VCaP (cell line): ENCODE measurements at regions not wholly inside any gene's neighbourhood (a gene's known extent, or its start where the extent isn't known, plus 50 kb on each side); places are given as distances from the start of the nearest gene placed in this dataset.

Experiments
- H3K27ac ChIP-seq: fragments of 450-650 bp; 2 replicates; pipeline ENCODE4 v1.5.1; 2017
- TF ChIP-seq, protein P1 (sequence below): fragments of 450-650 bp; conservative IDR thresholded peaks from 2 replicates; pipeline ENCODE4 v1.5.1; 2017; ENCODE audit warnings: mild to moderate bottlenecking, moderate library complexity

DNA sequence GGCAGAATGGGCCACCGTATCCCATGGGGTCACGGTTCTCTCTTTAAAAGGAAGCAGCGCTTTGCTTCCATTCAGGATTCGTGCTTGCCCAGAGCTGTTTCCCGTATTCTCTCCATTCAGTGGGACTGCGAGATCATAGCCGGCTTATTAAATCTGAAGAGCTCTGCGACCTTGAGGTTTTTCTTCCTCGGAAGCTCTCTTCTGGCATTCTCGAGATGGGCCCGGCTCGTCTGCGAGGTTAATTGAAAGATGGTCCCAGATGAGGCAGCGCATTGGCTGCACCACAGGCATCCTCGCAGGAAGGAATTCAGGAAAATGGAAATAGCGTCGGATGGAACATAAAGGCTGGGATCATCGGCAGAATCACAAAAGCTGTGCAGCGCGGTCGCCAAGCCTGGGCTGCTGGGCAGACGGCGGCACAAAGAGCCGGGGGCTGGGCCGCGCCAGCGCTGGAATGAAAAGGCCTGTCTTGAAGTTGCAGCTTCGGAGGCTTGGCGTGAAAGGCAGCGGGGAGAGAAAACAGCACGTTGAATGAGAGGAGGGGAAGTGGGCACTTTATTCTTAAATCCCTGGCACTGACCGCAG lies 236.2 kb downstream of the IRX2 start:
- TF ChIP-seq, protein P1, sequence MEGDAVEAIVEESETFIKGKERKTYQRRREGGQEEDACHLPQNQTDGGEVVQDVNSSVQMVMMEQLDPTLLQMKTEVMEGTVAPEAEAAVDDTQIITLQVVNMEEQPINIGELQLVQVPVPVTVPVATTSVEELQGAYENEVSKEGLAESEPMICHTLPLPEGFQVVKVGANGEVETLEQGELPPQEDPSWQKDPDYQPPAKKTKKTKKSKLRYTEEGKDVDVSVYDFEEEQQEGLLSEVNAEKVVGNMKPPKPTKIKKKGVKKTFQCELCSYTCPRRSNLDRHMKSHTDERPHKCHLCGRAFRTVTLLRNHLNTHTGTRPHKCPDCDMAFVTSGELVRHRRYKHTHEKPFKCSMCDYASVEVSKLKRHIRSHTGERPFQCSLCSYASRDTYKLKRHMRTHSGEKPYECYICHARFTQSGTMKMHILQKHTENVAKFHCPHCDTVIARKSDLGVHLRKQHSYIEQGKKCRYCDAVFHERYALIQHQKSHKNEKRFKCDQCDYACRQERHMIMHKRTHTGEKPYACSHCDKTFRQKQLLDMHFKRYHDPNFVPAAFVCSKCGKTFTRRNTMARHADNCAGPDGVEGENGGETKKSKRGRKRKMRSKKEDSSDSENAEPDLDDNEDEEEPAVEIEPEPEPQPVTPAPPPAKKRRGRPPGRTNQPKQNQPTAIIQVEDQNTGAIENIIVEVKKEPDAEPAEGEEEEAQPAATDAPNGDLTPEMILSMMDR = no peak
- no peak overlapping the region for H3K27ac ChIP-seq

DNA sequence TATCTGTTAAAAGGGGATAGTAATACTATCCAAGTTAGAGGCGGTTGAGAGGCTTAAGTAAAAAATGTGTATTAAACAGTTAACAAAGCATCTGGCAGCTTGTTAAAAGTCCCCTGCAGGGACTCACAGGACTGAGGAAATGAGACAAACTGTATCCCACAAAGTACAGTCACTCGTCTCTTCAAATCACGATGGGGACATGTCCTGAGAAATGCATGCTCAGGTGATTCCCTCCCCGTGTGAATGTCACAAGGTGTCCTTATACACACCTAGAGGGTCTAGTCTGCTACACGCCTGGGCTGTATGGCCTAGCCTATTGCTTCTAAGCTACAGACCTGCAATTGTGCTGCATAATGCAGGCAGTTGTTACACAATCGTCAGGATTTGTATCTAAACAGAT lies 237.0 kb downstream of the IRX2 start:
- H3K27ac ChIP-seq = no peak overlapping the region
- TF ChIP-seq, protein P1 = no peak

DNA sequence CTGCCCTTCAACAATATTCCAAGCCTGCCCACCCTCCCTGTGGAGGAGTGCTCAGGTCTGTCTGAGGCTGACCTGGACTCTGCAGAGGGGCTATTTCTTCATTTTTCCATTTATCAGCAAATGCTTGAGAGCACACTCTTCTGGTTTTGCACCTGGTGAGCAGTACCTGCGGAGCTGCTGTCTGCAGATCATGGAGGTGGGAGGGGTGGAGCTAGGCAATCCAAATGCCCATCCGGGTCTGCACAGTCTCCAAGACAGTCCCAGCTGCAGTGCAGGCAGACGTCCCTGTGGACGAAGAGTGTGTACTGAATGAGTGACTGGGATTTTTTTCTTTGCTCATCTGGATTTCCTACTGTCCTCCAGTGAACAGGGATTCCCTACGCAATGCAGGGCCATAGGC lies 239.8 kb downstream of the IRX2 start:
- TF ChIP-seq, protein P1 = no peak
- no peak overlapping the region for H3K27ac ChIP-seq

DNA sequence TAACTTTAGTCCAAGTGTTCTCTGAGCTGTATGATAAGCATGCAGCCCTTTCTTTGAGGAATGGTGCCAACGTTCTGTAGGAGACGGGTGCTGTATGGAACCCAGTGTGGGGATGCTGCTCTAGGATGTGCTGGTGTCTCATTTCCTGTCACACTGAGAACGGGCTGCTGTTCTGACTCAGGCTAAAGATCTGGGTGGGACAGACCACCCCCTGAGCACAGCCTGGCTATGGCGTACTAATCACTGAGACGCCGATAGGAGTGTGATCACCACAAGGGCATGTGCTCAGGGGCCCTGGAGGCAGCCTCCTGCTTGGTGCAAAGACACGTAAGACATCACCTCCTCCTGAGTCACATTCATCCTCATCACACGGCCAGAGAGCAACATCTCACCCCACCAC lies 240.4 kb downstream of the IRX2 start:
- TF ChIP-seq, protein P1 = no peak
- no peak overlapping the region for H3K27ac ChIP-seq

DNA sequence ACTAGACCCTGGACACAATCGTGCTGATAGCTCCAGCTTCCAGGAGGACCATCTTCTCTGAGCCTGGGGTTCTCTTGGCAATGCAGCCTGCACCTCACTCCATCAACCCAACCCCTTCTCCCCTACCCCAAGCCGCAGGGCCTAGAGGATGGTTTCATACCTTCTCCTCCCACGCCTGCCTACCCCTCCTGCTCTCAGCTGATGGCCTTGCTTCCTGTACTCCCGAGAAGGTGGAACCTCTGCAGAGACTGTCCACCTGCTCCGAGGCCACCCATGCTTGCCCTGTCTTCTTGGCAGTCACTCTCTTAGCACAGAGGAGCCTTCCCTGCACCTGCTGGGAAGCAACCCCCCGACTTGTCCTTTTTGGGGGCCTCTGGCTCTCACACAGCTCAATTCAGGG lies 241.9 kb downstream of the IRX2 start:
- TF ChIP-seq, protein P1 = no peak
- H3K27ac ChIP-seq = no peak overlapping the region

DNA sequence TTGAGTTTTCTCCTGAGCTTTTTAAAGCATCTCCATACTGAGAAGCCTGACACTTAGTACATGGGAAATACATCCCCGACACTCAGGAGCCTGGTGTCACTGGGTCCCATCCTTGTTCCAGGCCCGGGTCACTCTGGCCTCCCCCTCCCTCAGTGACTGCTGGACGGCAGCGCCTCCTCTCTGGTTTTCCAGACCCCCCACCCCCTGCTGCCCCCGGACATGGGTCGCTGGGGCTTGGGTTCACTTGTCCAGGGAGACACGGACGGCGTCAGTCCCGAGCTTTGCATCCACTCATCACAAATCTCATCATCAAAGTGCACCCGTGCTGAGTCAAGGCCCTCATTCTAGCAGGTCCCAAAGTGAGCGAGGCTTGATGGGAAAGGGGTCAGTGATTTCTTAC lies 243.0 kb downstream of the IRX2 start:
- TF ChIP-seq, protein P1 = no peak
- H3K27ac ChIP-seq = no peak overlapping the region

DNA sequence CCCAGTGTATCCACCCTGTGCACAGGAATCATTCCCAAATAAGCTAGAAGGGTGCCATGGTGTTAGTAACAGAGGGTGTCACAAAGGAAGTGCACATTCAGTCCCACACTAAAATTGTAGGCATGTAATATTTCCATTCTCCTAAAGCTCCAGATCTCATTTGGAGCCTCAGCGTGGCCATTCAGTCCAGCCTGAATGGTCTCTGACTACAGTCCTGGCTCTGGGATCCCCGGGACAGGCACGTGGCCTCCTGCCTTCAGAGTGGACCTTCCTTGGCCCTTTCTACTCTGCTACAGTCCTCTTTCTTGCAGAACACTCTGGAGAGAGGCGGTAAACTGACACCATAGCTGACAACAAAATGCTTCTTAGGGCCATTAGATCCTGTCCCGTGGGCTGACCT lies 243.9 kb downstream of the IRX2 start:
- TF ChIP-seq, protein P1 = no peak

DNA sequence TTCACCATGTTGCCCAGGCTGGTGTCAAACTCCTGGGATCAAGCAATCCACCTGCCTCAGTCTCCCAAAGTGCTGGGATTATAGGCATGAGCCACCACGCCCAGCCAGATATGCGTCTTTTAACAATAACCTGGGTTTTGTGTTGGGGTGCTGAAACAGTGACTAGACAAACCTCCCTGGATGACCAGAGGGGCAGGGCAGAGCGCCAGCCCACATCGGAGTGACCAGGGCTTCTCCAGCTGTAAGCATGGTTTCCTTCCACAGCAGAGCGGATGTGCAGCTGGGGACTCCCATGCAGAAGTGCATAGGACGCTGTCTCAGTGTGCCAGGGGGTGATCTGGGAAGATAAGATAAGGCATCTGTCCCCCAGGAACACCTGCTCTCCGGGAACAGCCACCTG lies 244.9 kb downstream of the IRX2 start:
- no peak overlapping the region for H3K27ac ChIP-seq
- TF ChIP-seq, protein P1 = no peak

More for the DNA sequence above, 243.9 kb downstream of the IRX2 start:
- H3K27ac ChIP-seq = no peak overlapping the region
